ENCODE measurements at regions not wholly inside any gene's neighbourhood (a gene's known extent, or its start where the extent isn't known, plus 50 kb on each side); places are given as distances from the start of the nearest gene placed in this dataset.
A peak's percentile ranks its signal among the peaks of the same experiment; 100 is the strongest.

DNA sequence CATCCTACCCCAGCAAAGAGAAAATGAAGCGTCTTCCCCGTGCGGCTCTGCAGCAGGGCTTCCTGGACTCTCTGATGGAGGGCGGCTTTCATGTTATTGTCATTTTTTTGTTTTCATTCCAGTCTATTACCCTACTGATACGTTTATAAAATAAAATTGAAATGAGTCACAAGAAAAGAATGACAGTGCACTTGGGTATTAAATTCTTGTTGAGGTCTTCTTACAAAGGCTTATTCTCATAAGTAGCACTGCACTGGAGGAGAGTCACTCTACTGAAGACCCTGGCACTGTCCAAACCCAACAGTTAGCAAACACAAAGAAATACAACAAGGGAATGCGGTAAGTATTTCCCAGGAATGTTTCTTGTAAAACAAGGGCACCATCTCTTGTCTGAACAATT lies 379.3 kb downstream of the MAFB start:
- DNase-seq (ENCODE audit: low spot score), result no peak
- TF ChIP-seq STAT1 (IDR thresholded peaks at IDR 0.05; ENCODE audit: unreplicated experiment) (no peak), CREB1 (CRISPR knock-in tag; IDR thresholded peaks at IDR 0.05; ENCODE audit: low read depth) (no peak), POLR2AphosphoS5 (IDR thresholded peaks at IDR 0.05; ENCODE audit: low read depth) (no peak), EZH2 (IDR thresholded peaks at IDR 0.05; ENCODE audit: low read depth, unreplicated experiment) (no peak), ZNF331 (CRISPR knock-in tag; IDR thresholded peaks at IDR 0.05; ENCODE audit: low read depth) (no peak), EZH2phosphoT487 (IDR thresholded peaks at IDR 0.05; ENCODE audit: unreplicated experiment) (no peak), ZNF114 (CRISPR knock-in tag; IDR thresholded peaks at IDR 0.05) (no peak)
- TF ChIP-seq, protein P1, sequence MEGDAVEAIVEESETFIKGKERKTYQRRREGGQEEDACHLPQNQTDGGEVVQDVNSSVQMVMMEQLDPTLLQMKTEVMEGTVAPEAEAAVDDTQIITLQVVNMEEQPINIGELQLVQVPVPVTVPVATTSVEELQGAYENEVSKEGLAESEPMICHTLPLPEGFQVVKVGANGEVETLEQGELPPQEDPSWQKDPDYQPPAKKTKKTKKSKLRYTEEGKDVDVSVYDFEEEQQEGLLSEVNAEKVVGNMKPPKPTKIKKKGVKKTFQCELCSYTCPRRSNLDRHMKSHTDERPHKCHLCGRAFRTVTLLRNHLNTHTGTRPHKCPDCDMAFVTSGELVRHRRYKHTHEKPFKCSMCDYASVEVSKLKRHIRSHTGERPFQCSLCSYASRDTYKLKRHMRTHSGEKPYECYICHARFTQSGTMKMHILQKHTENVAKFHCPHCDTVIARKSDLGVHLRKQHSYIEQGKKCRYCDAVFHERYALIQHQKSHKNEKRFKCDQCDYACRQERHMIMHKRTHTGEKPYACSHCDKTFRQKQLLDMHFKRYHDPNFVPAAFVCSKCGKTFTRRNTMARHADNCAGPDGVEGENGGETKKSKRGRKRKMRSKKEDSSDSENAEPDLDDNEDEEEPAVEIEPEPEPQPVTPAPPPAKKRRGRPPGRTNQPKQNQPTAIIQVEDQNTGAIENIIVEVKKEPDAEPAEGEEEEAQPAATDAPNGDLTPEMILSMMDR (conservative IDR thresholded peaks at IDR 0.05; ENCODE audit: low read depth in 2 of 2), result no peak
- TF ChIP-seq, protein P2, sequence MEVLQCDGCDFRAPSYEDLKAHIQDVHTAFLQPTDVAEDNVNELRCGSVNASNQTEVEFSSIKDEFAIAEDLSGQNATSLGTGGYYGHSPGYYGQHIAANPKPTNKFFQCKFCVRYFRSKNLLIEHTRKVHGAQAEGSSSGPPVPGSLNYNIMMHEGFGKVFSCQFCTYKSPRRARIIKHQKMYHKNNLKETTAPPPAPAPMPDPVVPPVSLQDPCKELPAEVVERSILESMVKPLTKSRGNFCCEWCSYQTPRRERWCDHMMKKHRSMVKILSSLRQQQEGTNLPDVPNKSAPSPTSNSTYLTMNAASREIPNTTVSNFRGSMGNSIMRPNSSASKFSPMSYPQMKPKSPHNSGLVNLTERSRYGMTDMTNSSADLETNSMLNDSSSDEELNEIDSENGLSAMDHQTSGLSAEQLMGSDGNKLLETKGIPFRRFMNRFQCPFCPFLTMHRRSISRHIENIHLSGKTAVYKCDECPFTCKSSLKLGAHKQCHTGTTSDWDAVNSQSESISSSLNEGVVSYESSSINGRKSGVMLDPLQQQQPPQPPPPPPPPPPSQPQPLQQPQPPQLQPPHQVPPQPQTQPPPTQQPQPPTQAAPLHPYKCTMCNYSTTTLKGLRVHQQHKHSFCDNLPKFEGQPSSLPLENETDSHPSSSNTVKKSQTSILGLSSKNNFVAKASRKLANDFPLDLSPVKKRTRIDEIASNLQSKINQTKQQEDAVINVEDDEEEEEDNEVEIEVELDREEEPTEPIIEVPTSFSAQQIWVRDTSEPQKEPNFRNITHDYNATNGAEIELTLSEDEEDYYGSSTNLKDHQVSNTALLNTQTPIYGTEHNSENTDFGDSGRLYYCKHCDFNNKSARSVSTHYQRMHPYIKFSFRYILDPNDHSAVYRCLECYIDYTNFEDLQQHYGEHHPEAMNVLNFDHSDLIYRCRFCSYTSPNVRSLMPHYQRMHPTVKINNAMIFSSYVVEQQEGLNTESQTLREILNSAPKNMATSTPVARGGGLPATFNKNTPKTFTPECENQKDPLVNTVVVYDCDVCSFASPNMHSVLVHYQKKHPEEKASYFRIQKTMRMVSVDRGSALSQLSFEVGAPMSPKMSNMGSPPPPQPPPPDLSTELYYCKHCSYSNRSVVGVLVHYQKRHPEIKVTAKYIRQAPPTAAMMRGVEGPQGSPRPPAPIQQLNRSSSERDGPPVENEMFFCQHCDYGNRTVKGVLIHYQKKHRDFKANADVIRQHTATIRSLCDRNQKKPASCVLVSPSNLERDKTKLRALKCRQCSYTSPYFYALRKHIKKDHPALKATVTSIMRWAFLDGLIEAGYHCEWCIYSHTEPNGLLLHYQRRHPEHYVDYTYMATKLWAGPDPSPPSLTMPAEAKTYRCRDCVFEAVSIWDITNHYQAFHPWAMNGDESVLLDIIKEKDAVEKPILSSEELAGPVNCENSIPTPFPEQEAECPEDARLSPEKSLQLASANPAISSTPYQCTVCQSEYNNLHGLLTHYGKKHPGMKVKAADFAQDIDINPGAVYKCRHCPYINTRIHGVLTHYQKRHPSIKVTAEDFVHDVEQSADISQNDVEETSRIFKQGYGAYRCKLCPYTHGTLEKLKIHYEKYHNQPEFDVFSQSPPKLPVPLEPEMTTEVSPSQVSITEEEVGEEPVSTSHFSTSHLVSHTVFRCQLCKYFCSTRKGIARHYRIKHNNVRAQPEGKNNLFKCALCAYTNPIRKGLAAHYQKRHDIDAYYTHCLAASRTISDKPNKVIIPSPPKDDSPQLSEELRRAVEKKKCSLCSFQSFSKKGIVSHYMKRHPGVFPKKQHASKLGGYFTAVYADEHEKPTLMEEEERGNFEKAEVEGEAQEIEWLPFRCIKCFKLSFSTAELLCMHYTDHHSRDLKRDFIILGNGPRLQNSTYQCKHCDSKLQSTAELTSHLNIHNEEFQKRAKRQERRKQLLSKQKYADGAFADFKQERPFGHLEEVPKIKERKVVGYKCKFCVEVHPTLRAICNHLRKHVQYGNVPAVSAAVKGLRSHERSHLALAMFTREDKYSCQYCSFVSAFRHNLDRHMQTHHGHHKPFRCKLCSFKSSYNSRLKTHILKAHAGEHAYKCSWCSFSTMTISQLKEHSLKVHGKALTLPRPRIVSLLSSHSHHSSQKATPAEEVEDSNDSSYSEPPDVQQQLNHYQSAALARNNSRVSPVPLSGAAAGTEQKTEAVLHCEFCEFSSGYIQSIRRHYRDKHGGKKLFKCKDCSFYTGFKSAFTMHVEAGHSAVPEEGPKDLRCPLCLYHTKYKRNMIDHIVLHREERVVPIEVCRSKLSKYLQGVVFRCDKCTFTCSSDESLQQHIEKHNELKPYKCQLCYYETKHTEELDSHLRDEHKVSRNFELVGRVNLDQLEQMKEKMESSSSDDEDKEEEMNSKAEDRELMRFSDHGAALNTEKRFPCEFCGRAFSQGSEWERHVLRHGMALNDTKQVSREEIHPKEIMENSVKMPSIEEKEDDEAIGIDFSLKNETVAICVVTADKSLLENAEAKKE (CRISPR knock-in tag; IDR thresholded peaks at IDR 0.05), result no peak
- TF ChIP-seq, protein P3, sequence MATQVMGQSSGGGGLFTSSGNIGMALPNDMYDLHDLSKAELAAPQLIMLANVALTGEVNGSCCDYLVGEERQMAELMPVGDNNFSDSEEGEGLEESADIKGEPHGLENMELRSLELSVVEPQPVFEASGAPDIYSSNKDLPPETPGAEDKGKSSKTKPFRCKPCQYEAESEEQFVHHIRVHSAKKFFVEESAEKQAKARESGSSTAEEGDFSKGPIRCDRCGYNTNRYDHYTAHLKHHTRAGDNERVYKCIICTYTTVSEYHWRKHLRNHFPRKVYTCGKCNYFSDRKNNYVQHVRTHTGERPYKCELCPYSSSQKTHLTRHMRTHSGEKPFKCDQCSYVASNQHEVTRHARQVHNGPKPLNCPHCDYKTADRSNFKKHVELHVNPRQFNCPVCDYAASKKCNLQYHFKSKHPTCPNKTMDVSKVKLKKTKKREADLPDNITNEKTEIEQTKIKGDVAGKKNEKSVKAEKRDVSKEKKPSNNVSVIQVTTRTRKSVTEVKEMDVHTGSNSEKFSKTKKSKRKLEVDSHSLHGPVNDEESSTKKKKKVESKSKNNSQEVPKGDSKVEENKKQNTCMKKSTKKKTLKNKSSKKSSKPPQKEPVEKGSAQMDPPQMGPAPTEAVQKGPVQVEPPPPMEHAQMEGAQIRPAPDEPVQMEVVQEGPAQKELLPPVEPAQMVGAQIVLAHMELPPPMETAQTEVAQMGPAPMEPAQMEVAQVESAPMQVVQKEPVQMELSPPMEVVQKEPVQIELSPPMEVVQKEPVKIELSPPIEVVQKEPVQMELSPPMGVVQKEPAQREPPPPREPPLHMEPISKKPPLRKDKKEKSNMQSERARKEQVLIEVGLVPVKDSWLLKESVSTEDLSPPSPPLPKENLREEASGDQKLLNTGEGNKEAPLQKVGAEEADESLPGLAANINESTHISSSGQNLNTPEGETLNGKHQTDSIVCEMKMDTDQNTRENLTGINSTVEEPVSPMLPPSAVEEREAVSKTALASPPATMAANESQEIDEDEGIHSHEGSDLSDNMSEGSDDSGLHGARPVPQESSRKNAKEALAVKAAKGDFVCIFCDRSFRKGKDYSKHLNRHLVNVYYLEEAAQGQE (IDR thresholded peaks at IDR 0.05; ENCODE audit: unreplicated experiment), result no peak
- TF ChIP-seq, protein P4, sequence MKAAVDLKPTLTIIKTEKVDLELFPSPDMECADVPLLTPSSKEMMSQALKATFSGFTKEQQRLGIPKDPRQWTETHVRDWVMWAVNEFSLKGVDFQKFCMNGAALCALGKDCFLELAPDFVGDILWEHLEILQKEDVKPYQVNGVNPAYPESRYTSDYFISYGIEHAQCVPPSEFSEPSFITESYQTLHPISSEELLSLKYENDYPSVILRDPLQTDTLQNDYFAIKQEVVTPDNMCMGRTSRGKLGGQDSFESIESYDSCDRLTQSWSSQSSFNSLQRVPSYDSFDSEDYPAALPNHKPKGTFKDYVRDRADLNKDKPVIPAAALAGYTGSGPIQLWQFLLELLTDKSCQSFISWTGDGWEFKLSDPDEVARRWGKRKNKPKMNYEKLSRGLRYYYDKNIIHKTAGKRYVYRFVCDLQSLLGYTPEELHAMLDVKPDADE (IDR thresholded peaks at IDR 0.05), result no peak
- Histone ChIP-seq H3F3A (replicated peaks; ENCODE audit: low read depth) (no peaks in the 10 kb centered on the region), H3K9me2 (ENCODE audit: insufficient read depth) (peaks cover 5% of the 10 kb centered on the region; the same call in 1 of the 2 replicates), H3K27ac (ENCODE audit: low read depth) (no peak overlapping the region), H3K4me2 (no peak overlapping the region), H3K4me1 (ENCODE audit: insufficient read depth) (peaks cover 10% of the 10 kb centered on the region), H3K27me3 (ENCODE audit: insufficient read depth) (no peaks in the 10 kb centered on the region), H3K36me3 (ENCODE audit: insufficient read depth) (no peaks in the 10 kb centered on the region; the same call in 1 of the 2 replicates), H4K20me1 (replicated peaks; ENCODE audit: insufficient read depth) (no peaks in the 10 kb centered on the region), H2AFZ (peak overlapping the region; percentile 47; the same call in 1 of the 2 replicates), H3K79me2 (replicated peaks; ENCODE audit: insufficient read depth) (no peaks in the 10 kb centered on the region), H3K4me3 (no peak overlapping the region)
- ATAC-seq, result no peak
- Mint-ChIP-seq H3K9me3 (no peaks in the 10 kb centered on the region), H3K36me3 (ENCODE audit: low read depth) (no peaks in the 10 kb centered on the region), H3K4me1 (peaks cover 11% of the 10 kb centered on the region; the same call in 2 of the 3 replicates), H3K27ac (no peak overlapping the region), H3K4me3 (no peak overlapping the region), H3K27me3 (ENCODE audit: insufficient read depth, low read depth, poor library complexity) (no peaks in the 10 kb centered on the region)
